GM19351 (cell line): ENCODE measurements at regions not wholly inside any gene's neighbourhood (a gene's known extent, or its start where the extent isn't known, plus 50 kb on each side); places are given as distances from the start of the nearest gene placed in this dataset.

Experiments used
- ATAC-seq: cut with Tn5 transposase; IDR thresholded peaks from one replicate; pipeline ENCODE4 v1.9.1; 2021; ENCODE audit warnings: mild to moderate bottlenecking, moderate library complexity; ENCODE audit not compliant: unreplicated experiment

GRCh38 chr10:44476409-44477045, 91.6 kb upstream of the CXCL12 start:
- no peak for ATAC-seq

- no peak for ATAC-seq
Observed at GRCh38 chr10:44477046-44477425, 92.1 kb upstream of the CXCL12 start.

GRCh38 chr10:44478040-44478439, 93.1 kb upstream of the CXCL12 start:
- no peak for ATAC-seq

- no peak for ATAC-seq
Observed at GRCh38 chr10:44478876-44479705, 94.2 kb upstream of the CXCL12 start.

GRCh38 chr10:44492678-44493077, 107.8 kb upstream of the CXCL12 start:
- ATAC-seq = no peak

- ATAC-seq = no peak
Observed at GRCh38 chr10:44498222-44498621, 113.3 kb upstream of the CXCL12 start.

GRCh38 chr10:44500451-44500850, 115.6 kb upstream of the CXCL12 start:
- no peak for ATAC-seq

GRCh38 chr10:44506386-44506785, 121.5 kb upstream of the CXCL12 start:
- ATAC-seq = no peak

- no peak for ATAC-seq
Observed at GRCh38 chr10:44510379-44511115, 125.7 kb upstream of the CXCL12 start.

- no peak for ATAC-seq
Observed at GRCh38 chr10:44511166-44511565, 126.3 kb upstream of the CXCL12 start.

GRCh38 chr10:44511601-44512000, 126.7 kb upstream of the CXCL12 start:
- no peak for ATAC-seq

GRCh38 chr10:44512431-44513022, 127.6 kb upstream of the CXCL12 start:
- no peak for ATAC-seq

- no peak for ATAC-seq
Observed at GRCh38 chr10:44513591-44513990, 128.7 kb upstream of the CXCL12 start.

- ATAC-seq = no peak
Observed at GRCh38 chr10:44516891-44517290, 132.0 kb upstream of the CXCL12 start.

- ATAC-seq = peak; percentile 58
Observed at GRCh38 chr10:44517635-44518034, 132.7 kb upstream of the CXCL12 start.

- no peak for ATAC-seq
Observed at GRCh38 chr10:44519361-44519760, 134.5 kb upstream of the CXCL12 start.

GRCh38 chr10:44520651-44521050, 135.8 kb upstream of the CXCL12 start:
- no peak for ATAC-seq

GRCh38 chr10:44539178-44539577, 154.3 kb upstream of the CXCL12 start:
- no peak for ATAC-seq

GRCh38 chr10:44552726-44553125, 167.8 kb upstream of the CXCL12 start:
- ATAC-seq = no peak

- no peak for ATAC-seq
Observed at GRCh38 chr10:44557596-44558191, 172.8 kb upstream of the CXCL12 start.

GRCh38 chr10:44558521-44558920, 173.6 kb upstream of the CXCL12 start:
- ATAC-seq = no peak
